DOHH2 (cell line): ENCODE measurements at regions not wholly inside any gene's neighbourhood (a gene's known extent, or its start where the extent isn't known, plus 50 kb on each side); places are given as distances from the start of the nearest gene placed in this dataset.

Experiments used
- H3F3A ChIP-seq: fragments of 200-600 bp; sonication (generic), shearing (Covaris generic); 2 replicates; pipeline ENCODE4 v1.6.0; 2016; ENCODE audit warnings: antibody characterized with exemption, mild to moderate bottlenecking; ENCODE audit not compliant: control insufficient read depth, insufficient read depth
- H3K27ac ChIP-seq: fragments of 200-600 bp; sonication (generic); 2 replicates; pipeline ENCODE4 v1.5.1; 2014; ENCODE audit warnings: low read depth, mild to moderate bottlenecking, low read length, moderate library complexity
- H3K27me3 ChIP-seq: fragments of 200-600 bp; sonication (generic); 2 replicates; pipeline ENCODE4 v1.6.1; 2014; ENCODE audit warnings: mild to moderate bottlenecking, low read length, mixed read lengths; ENCODE audit not compliant: control insufficient read depth
- H3K36me3 ChIP-seq: fragments of 200-600 bp; sonication (generic); 2 replicates; pipeline ENCODE4 v1.6.1; 2014; ENCODE audit warnings: mild to moderate bottlenecking, low read length, moderate library complexity, mixed read lengths; ENCODE audit not compliant: control insufficient read depth
- H3K4me1 ChIP-seq: fragments of 200-600 bp; sonication (generic); 2 replicates; pipeline ENCODE4 v1.6.1; 2014; ENCODE audit warnings: mild to moderate bottlenecking, low read length, mixed read lengths; ENCODE audit not compliant: control insufficient read depth
- H3K4me2 ChIP-seq: fragments of 200-600 bp; sonication (generic); 2 replicates; pipeline ENCODE4 v1.6.0; 2014; ENCODE audit warnings: mild to moderate bottlenecking, low read length, moderate library complexity
- H3K4me3 ChIP-seq: fragments of 200-600 bp; sonication (generic); 2 replicates; pipeline ENCODE4 v1.5.1; 2014; ENCODE audit warnings: mild to moderate bottlenecking, low read length, mixed read lengths
- H3K79me2 ChIP-seq: fragments of 200-600 bp; sonication (generic); 2 replicates; pipeline ENCODE4 v1.6.1; 2014; ENCODE audit warnings: mild to moderate bottlenecking, low read length, mixed read lengths; ENCODE audit not compliant: control insufficient read depth
- H3K9me2 ChIP-seq: fragments of 200-600 bp; sonication (generic); replicated peaks from 2 replicates; pipeline ENCODE4 v1.6.1; 2014; ENCODE audit warnings: mild to moderate bottlenecking, low read length, mixed read lengths; ENCODE audit not compliant: control insufficient read depth
- H3K9me3 ChIP-seq: fragments of 200-600 bp; sonication (generic); 2 replicates; pipeline ENCODE4 v1.6.1; 2014; ENCODE audit warnings: antibody characterized with exemption, low read length, mixed read lengths; ENCODE audit not compliant: control insufficient read depth, insufficient read depth
- H4K20me1 ChIP-seq: fragments of 200-600 bp; sonication (generic); 2 replicates; pipeline ENCODE4 v1.6.0; 2014; ENCODE audit warnings: low read depth, mild to moderate bottlenecking, antibody characterized with exemption, low read length, moderate library complexity; ENCODE audit not compliant: control insufficient read depth, insufficient read depth
- EZH2phosphoT487 ChIP-seq: fragments of 200-600 bp; sonication (generic); IDR thresholded peaks from 2 replicates; pipeline ENCODE4 v1.6.1; 2017; ENCODE audit warnings: borderline replicate concordance, mild to moderate bottlenecking, antibody characterized with exemption, low read length, moderate library complexity, mixed read lengths
- TF ChIP-seq, protein P1 (sequence below): fragments of 200-600 bp; sonication (generic); IDR thresholded peaks from one replicate; pipeline ENCODE4 v1.5.1; 2014; ENCODE audit warnings: antibody characterized with exemption, mild to moderate bottlenecking, low read depth, low read length; ENCODE audit not compliant: poor library complexity, severe bottlenecking

- Histone ChIP-seq H3K4me1 (peaks cover 10% of the 10 kb centered on the region), H3K27me3 (no peaks in the 10 kb centered on the region), H3K9me2 (no peaks in the 10 kb centered on the region), H3K9me3 (no peaks in the 10 kb centered on the region), H3F3A (no peaks in the 10 kb centered on the region), H3K36me3 (no peaks in the 10 kb centered on the region), H3K4me2 (0 out of 2 replicates have a peak overlapping the region, but pooled peaks have one; percentile 15), H3K79me2 (no peaks in the 10 kb centered on the region), H3K27ac (no peak overlapping the region), H3K4me3 (no peak overlapping the region), H4K20me1 (no peaks in the 10 kb centered on the region)
- no peak for TF ChIP-seq EZH2phosphoT487
- TF ChIP-seq, protein P1, sequence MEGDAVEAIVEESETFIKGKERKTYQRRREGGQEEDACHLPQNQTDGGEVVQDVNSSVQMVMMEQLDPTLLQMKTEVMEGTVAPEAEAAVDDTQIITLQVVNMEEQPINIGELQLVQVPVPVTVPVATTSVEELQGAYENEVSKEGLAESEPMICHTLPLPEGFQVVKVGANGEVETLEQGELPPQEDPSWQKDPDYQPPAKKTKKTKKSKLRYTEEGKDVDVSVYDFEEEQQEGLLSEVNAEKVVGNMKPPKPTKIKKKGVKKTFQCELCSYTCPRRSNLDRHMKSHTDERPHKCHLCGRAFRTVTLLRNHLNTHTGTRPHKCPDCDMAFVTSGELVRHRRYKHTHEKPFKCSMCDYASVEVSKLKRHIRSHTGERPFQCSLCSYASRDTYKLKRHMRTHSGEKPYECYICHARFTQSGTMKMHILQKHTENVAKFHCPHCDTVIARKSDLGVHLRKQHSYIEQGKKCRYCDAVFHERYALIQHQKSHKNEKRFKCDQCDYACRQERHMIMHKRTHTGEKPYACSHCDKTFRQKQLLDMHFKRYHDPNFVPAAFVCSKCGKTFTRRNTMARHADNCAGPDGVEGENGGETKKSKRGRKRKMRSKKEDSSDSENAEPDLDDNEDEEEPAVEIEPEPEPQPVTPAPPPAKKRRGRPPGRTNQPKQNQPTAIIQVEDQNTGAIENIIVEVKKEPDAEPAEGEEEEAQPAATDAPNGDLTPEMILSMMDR: no peak
Observed at GRCh38 chr10:75335983-75336382, 65.6 kb downstream of the ZNF503 start.

DNA sequence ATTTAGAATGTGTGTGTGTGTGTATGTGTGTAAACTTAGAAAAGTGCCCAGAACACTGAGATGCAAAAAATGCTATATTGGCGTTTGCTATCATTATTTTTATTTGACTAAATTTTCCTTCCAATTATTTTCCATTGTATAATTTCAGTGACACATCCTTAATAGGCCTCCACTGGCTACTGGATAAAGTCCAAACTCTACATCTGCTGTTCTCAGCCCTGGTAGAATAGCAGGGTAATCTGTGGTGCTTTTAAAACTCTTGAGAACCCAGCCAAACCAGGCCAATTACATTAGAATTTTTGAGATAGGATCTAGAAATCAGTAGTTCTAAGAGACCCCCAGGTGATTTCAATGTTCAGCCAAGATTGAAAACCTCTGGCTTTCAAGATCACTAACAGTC is 66.4 kb downstream of the ZNF503 start:
- H3K79me2 ChIP-seq: no peaks in the 10 kb centered on the region
- H3K9me3 ChIP-seq: no peaks in the 10 kb centered on the region
- no peaks in the 10 kb centered on the region for H3K36me3 ChIP-seq
- no peaks in the 10 kb centered on the region for H4K20me1 ChIP-seq
- H3K4me3 ChIP-seq: no peak overlapping the region
- no peaks in the 10 kb centered on the region for H3K27me3 ChIP-seq
- H3F3A ChIP-seq: no peaks in the 10 kb centered on the region
- H3K27ac ChIP-seq: no peak overlapping the region
- no peaks in the 10 kb centered on the region for H3K9me2 ChIP-seq
- peaks cover 10% of the 10 kb centered on the region for H3K4me1 ChIP-seq
- no peak overlapping the region for H3K4me2 ChIP-seq
- no peak for TF ChIP-seq EZH2phosphoT487
- TF ChIP-seq, protein P1: no peak

- peaks cover 10% of the 10 kb centered on the region for H3K4me1 ChIP-seq
- no peak for TF ChIP-seq EZH2phosphoT487
- TF ChIP-seq, protein P1: no peak
- H3K4me3 ChIP-seq: no peak overlapping the region
- no peak overlapping the region for H3K4me2 ChIP-seq
- H3F3A ChIP-seq: no peaks in the 10 kb centered on the region
- no peaks in the 10 kb centered on the region for H3K9me2 ChIP-seq
- H3K27me3 ChIP-seq: no peaks in the 10 kb centered on the region
- H3K36me3 ChIP-seq: no peaks in the 10 kb centered on the region
- H4K20me1 ChIP-seq: no peaks in the 10 kb centered on the region
- no peak overlapping the region for H3K27ac ChIP-seq
- H3K79me2 ChIP-seq: no peaks in the 10 kb centered on the region
- H3K9me3 ChIP-seq: no peaks in the 10 kb centered on the region
Observed at GRCh38 chr10:75334720-75335119, 66.8 kb downstream of the ZNF503 start.
